ENCODE measurements at regions not wholly inside any gene's neighbourhood (a gene's known extent, or its start where the extent isn't known, plus 50 kb on each side); places are given as distances from the start of the nearest gene placed in this dataset.

DNA sequence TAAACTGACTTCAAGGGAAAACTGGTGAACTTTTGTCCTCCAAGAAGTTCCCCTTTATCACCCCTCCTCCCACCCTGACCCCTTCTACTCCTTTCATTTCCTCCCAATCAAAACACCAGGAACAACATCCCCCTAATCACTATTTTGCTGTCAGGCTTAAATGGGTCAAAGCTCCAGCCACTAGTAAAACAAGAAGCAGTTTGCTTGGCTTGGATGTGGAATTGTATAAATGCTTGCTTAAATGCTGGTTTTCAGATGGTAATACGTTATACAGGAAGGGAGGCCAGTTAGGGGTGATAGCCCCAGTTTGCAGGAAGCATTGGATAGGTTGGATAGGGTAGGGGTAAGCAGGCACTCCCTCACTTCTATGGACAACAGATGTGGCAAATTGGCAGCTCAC is 473.6 kb downstream of the AGTPBP1 start:
- TF ChIP-seq CTCF (IDR thresholded peaks at IDR 0.05) = no peak
- no peak for TF ChIP-seq POLR2AphosphoS5 (IDR thresholded peaks at IDR 0.05)
- TF ChIP-seq EP300 (IDR thresholded peaks at IDR 0.05) = no peak
- TF ChIP-seq POLR2A (IDR thresholded peaks at IDR 0.05) = no peak
